SK-N-MC (cell line): ENCODE measurements at regions not wholly inside any gene's neighbourhood (a gene's known extent, or its start where the extent isn't known, plus 50 kb on each side); places are given as distances from the start of the nearest gene placed in this dataset.

Experiments
- EZH2 ChIP-seq: fragments of 200-600 bp; sonication (generic); IDR thresholded peaks from one replicate; pipeline ENCODE4 v1.6.1; 2017; ENCODE audit warnings: antibody characterized with exemption
- FOXP2 ChIP-seq: optimal IDR thresholded peaks from 2 replicates; pipeline ENCODE3; 2011; ENCODE audit warnings: mild to moderate bottlenecking, moderate library complexity; ENCODE audit not compliant: insufficient read depth; ENCODE audit errors: extremely low read length, control extremely low read depth
- POLR2AphosphoS5 ChIP-seq: IDR thresholded peaks from 2 replicates; pipeline ENCODE4 v1.6.1; 2012; ENCODE audit warnings: mild to moderate bottlenecking, low read depth, low read length, borderline replicate concordance

GRCh38 chr1:112328600-112328999, 67.4 kb upstream of the CTTNBP2NL start:
- no peak for TF ChIP-seq EZH2
- TF ChIP-seq POLR2AphosphoS5 = no peak
- TF ChIP-seq FOXP2 = no peak
